Esophagus muscularis mucosa (tissue), 4 donors: ENCODE measurements at regions not wholly inside any gene's neighbourhood (a gene's known extent, or its start where the extent isn't known, plus 50 kb on each side); places are given as distances from the start of the nearest gene placed in this dataset.
A peak's percentile ranks its signal among the peaks of the same experiment; 100 is the strongest.

Experiments
- DNase-seq: peaks from one replicate; pipeline ENCODE4 v3.0.0-alpha.2; 2017; ENCODE audit errors: extremely low spot score
- H3K27ac ChIP-seq, 4 donors: fragments of 200-600 bp; sonication (generic); replicated peaks in 1 of 4; 1 replicate in 3 of 4; 2 replicates in 1 of 4; pipeline ENCODE4 v1.5.1; 2016 to 2019; ENCODE audit warnings: mild to moderate bottlenecking in 1 of 4
- H3K27me3 ChIP-seq, 4 donors: fragments of 200-600 bp; sonication (generic); one replicate each; pipeline versions ENCODE4 v1.5.1 to v1.6.0; 2016 to 2019
- H3K36me3 ChIP-seq, 4 donors: fragments of 200-600 bp; sonication (generic); one replicate each; pipeline ENCODE4 v1.5.1; 2016 to 2019
- H3K4me1 ChIP-seq, 4 donors: fragments of 200-600 bp; sonication (generic); one replicate each; pipeline ENCODE4 v1.5.1; 2016 to 2019
- H3K4me3 ChIP-seq, 4 donors: fragments of 200-600 bp; sonication (generic); 1 replicate in 2 of 4; 2 replicates in 2 of 4; pipeline ENCODE4 v1.5.1; 2016 to 2019; ENCODE audit warnings: mild to moderate bottlenecking in 4 of 4, moderate library complexity in 1 of 4
- H3K9me3 ChIP-seq, 4 donors: fragments of 200-600 bp; sonication (generic); 1 replicate in 3 of 4; 2 replicates in 1 of 4; pipeline ENCODE4 v1.5.1; 2016 to 2019
- EP300 ChIP-seq: sonication (generic); formaldehyde crosslinking; IDR thresholded peaks from one replicate; pipeline ENCODE4 v1.6.1; 2017; ENCODE audit warnings: antibody characterized with exemption
- POLR2A ChIP-seq: fragments of 450-650 bp; IDR thresholded peaks from one replicate; pipeline ENCODE4 v1.6.1; 2017; ENCODE audit warnings: antibody characterized with exemption, moderate library complexity, mild to moderate bottlenecking, low read depth
- POLR2AphosphoS5 ChIP-seq, 2 donors: sonication (generic); formaldehyde crosslinking; IDR thresholded peaks; one replicate each; pipeline ENCODE4 v1.6.1; 2017; ENCODE audit warnings: antibody characterized with exemption in 2 of 2
- WGBS: methylation state at CpG from one replicate; pipeline ENCODE4 v1.1.5; 2018; 5-methylcytosine and 5-hydroxymethylcytosine counted together
- intact Hi-C: fragments of 100-400 bp; cut with DNase I; formaldehyde crosslinking; loops from one replicate; pipeline ENCODE4 v1.15.1; 2023
- TF ChIP-seq, protein P1 (sequence below), 3 experiments: fragments of 200-600 bp in 2 of 3; fragments of 450-650 bp in 1 of 3; sonication (generic) in 2 of 3; IDR thresholded peaks; one replicate each; pipeline ENCODE4 v1.5.1; 2017 to 2019; ENCODE audit warnings: antibody characterized with exemption in 3 of 3, mild to moderate bottlenecking in 2 of 3, moderate library complexity in 1 of 3

DNA sequence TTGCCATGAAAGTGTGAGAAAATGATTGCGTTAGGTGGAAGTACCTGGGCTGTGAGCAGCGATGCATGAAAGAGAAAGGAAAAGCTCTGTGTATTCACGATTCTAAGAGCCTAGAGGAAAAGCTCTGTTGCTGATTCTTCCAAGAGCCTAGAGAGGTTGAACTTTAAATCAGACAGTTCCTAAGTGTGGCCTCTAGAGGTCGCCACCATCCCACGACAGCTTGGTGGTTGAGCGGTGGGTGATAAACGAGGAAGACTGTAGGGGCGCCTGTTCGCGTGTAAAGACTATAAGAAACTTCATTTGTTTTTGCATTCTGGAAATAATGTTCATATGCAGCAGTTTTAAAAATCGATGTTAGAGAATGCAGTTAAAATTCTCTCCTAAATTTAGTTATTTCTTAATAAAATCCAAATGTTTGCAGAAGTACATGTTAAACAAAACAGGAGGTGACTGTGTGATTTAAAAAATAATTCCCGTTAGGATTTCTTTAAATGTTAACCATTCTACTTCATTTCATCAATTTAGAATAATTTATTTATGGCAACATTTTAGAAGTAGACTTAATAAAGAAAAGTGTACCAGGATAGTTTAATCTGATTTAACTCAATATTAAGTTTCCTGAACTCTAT lies 107.7 kb downstream of the TENT4A start:
- Histone ChIP-seq H3K4me1 (no peaks in the 10 kb centered on the region), H3K36me3 (no peaks in the 10 kb centered on the region), H3K4me3 (no peak overlapping the region), H3K27ac (no peak overlapping the region), H3K9me3 (peaks cover 0 to 16% (median 7%) of the 10 kb centered on the region in 4 donors), H3K27me3 (peaks cover 0 to 48% (median 0%) of the 10 kb centered on the region in 4 donors)
- peak; percentile 45 for DNase-seq
- WGBS = 28% methylated on average over 12 of the region's 12 CpGs
- TF ChIP-seq POLR2AphosphoS5 (IDR thresholded peaks at IDR 0.05) (no peak), EP300 (no peak), POLR2A (no peak)
- TF ChIP-seq, protein P1, sequence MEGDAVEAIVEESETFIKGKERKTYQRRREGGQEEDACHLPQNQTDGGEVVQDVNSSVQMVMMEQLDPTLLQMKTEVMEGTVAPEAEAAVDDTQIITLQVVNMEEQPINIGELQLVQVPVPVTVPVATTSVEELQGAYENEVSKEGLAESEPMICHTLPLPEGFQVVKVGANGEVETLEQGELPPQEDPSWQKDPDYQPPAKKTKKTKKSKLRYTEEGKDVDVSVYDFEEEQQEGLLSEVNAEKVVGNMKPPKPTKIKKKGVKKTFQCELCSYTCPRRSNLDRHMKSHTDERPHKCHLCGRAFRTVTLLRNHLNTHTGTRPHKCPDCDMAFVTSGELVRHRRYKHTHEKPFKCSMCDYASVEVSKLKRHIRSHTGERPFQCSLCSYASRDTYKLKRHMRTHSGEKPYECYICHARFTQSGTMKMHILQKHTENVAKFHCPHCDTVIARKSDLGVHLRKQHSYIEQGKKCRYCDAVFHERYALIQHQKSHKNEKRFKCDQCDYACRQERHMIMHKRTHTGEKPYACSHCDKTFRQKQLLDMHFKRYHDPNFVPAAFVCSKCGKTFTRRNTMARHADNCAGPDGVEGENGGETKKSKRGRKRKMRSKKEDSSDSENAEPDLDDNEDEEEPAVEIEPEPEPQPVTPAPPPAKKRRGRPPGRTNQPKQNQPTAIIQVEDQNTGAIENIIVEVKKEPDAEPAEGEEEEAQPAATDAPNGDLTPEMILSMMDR (IDR thresholded peaks at IDR 0.05) = peak in 1 of 3 experiments; percentile 37
- intact Hi-C loops = no loop called here

DNA sequence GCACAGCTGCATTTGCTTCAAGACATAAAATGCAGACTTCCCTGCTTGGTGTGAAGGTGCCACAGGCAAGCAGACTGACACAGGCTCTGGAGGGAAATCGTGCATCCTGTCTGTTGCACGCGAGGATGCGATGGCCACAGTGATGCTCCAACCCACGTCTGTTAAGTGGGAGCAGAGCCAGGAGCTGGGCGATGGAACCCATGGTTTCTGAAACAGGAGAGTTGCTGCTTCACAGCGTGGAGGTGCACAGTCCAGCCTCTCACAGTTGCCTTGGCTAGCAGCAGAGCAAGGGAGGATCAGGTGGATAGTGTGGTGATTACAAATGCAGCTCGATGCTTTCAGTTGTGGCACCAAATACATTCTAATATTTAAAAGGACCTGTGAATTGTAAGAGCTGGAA lies 108.8 kb downstream of the TENT4A start:
- peaks cover 0 to 50% (median 0%) of the 10 kb centered on the region in 4 donors for H3K27me3 ChIP-seq
- DNase-seq = peak; percentile 37
- intact Hi-C loops = no loop called here

GRCh38 chr5:6822556-6823343 lies 109.5 kb downstream of the TENT4A start:
- TF ChIP-seq EP300 = no peak
- peak; percentile 90 for DNase-seq
- Histone ChIP-seq H3K27ac (no peak overlapping the region), H3K4me3 (no peak overlapping the region), H3K4me1 (no peaks in the 10 kb centered on the region), H3K9me3 (peaks cover 0 to 16% (median 7%) of the 10 kb centered on the region in 4 donors), H3K27me3 (peaks cover 0 to 48% (median 0%) of the 10 kb centered on the region in 4 donors), H3K36me3 (no peaks in the 10 kb centered on the region)
- WGBS = 65% methylated on average over 26 of the region's 27 CpGs
- intact Hi-C loops = no loop called here

More for the DNA sequence above, 108.8 kb downstream of the TENT4A start:
- WGBS = 87% methylated on average over 8 of the region's 8 CpGs
- no peaks in the 10 kb centered on the region for H3K4me1 ChIP-seq
- no peak overlapping the region for H3K27ac ChIP-seq
- H3K9me3 ChIP-seq = peaks cover 0 to 16% (median 7%) of the 10 kb centered on the region in 4 donors
- TF ChIP-seq, protein P1 (IDR thresholded peaks at IDR 0.05) = no peak
- no peak for TF ChIP-seq POLR2AphosphoS5 (IDR thresholded peaks at IDR 0.05)
- TF ChIP-seq EP300 = no peak
- no peak for TF ChIP-seq POLR2A
- no peak overlapping the region for H3K4me3 ChIP-seq
- no peaks in the 10 kb centered on the region for H3K36me3 ChIP-seq

DNA sequence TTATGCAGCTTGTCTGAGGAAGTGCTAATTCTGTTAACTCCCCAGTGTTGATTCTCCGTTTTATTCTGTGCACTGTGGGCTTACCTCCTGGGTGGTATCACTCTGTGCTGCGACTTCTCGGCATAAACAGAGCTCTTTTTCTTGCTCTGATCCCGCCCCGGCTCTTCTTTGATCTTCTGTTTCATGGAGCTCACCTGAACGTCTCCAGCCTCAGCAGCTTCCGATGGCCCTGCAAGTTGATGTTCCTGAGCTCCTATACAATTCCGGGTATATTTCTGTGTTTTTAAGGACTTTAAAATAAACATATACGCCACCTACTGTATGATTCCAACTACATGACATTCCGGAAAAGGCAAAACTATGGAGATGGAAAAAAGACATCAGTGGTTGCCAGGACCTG lies 110.8 kb downstream of the TENT4A start:
- WGBS = 69% methylated on average over 10 of the region's 10 CpGs
- H3K27ac ChIP-seq = no peak overlapping the region
- peak; percentile 80 for DNase-seq
- no peaks in the 10 kb centered on the region for H3K4me1 ChIP-seq
- intact Hi-C loops = no loop called here
- no peak for TF ChIP-seq EP300
- TF ChIP-seq, protein P1 (IDR thresholded peaks at IDR 0.05) = no peak
- TF ChIP-seq POLR2AphosphoS5 (IDR thresholded peaks at IDR 0.05) = no peak
- no peak for TF ChIP-seq POLR2A
- H3K36me3 ChIP-seq = no peaks in the 10 kb centered on the region
- peaks cover 0 to 16% (median 7%) of the 10 kb centered on the region in 4 donors for H3K9me3 ChIP-seq
- H3K4me3 ChIP-seq = no peak overlapping the region
- peaks cover 0 to 37% (median 0%) of the 10 kb centered on the region in 4 donors for H3K27me3 ChIP-seq

DNA sequence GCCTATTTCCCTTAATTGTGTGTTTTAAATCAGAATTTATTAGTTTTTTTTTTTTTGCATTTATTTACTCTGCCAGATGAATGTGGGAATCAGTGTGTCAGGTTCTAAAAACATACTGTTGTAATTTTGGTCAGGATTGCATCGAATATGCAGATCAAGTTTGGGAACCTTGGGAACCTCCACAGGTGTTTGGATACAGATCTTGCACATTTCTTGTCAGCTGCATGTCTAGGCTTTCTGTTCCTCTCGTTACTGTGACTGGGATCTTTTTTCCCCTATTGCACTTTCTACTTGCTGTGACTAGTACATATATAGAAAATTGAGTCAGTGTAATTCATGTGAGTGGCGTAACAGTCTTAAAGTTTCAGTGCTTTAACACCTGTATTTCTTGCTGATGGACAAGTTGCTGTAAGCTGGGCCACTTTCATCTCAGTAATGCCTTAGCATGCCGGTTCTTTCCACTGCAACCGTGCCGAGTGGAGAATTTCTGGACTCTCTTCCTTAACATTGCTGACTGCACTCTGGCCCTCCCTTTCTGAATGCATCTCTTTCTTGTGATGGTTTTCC lies 112.5 kb downstream of the TENT4A start:
- H3K9me3 ChIP-seq = peaks cover 0 to 13% (median 5%) of the 10 kb centered on the region in 4 donors
- WGBS = 81% methylated on average over 6 of the region's 6 CpGs
- no peak overlapping the region for H3K4me3 ChIP-seq
- no peaks in the 10 kb centered on the region for H3K36me3 ChIP-seq
- intact Hi-C loops = no loop called here
- peaks cover 0 to 27% (median 0%) of the 10 kb centered on the region in 4 donors for H3K27me3 ChIP-seq
- peak; percentile 62 for DNase-seq
- no peaks in the 10 kb centered on the region for H3K4me1 ChIP-seq
- H3K27ac ChIP-seq = no peak overlapping the region
- TF ChIP-seq, protein P1 (IDR thresholded peaks at IDR 0.05) = no peak
- TF ChIP-seq POLR2AphosphoS5 (IDR thresholded peaks at IDR 0.05) = no peak
- no peak for TF ChIP-seq EP300
- no peak for TF ChIP-seq POLR2A
